BJ (cell line): ENCODE measurements at regions not wholly inside any gene's neighbourhood (a gene's known extent, or its start where the extent isn't known, plus 50 kb on each side); places are given as distances from the start of the nearest gene placed in this dataset.

Source experiments
- CTCF ChIA-PET: fragments of 350-600 bp; formaldehyde crosslinking; extraction: SDS; loops from one replicate; lab custom pipeline; 2021; ENCODE audit warnings: antibody characterized with exemption, inconsistent platforms; lab: Yijun Ruan, JAX
- POLR2A ChIA-PET: fragments of 300-600 bp; sonication (Branson Sonifier 250); formaldehyde crosslinking; extraction: SDS; loops from one replicate; lab custom pipeline; 2021; ENCODE audit warnings: antibody characterized with exemption; lab: Charles Lee
- DNase-seq: peaks from one replicate; pipeline ENCODE4 v3.0.0-alpha.2; 2011; ENCODE audit warnings: low read depth
- H3K27me3 ChIP-seq: 2 replicates; pipeline ENCODE4 v1.6.0; 2011; ENCODE audit warnings: low read length; ENCODE audit not compliant: control insufficient read depth, insufficient read depth
- H3K36me3 ChIP-seq: 2 replicates; pipeline ENCODE4 v1.5.1; 2011; ENCODE audit warnings: low read length; ENCODE audit not compliant: control insufficient read depth, insufficient read depth
- H3K4me3 ChIP-seq: 2 replicates; pipeline ENCODE4 v1.5.1; 2011; ENCODE audit warnings: low read depth, mild to moderate bottlenecking, control low read depth, low read length
- CTCF ChIP-seq: IDR thresholded peaks from 2 replicates; pipeline ENCODE4 v1.5.1; 2011; ENCODE audit warnings: low read depth, mild to moderate bottlenecking, control low read depth, inconsistent platforms, low read length, moderate library complexity; ENCODE audit not compliant: insufficient read depth

GRCh38 chr12:91613223-91613779 is 430.7 kb upstream of the DCN start:
- H3K27me3 ChIP-seq, result no peaks in the 10 kb centered on the region
- no peak for DNase-seq
- no peaks in the 10 kb centered on the region for H3K36me3 ChIP-seq
- H3K4me3 ChIP-seq, result no peak overlapping the region
- ChIA-PET POLR2A (no interaction called here), CTCF (no interaction called here)
- no peak for TF ChIP-seq CTCF

GRCh38 chr12:91610561-91610960 is 427.9 kb upstream of the DCN start:
- no peaks in the 10 kb centered on the region for H3K36me3 ChIP-seq
- no peaks in the 10 kb centered on the region for H3K27me3 ChIP-seq
- no peak overlapping the region for H3K4me3 ChIP-seq
- TF ChIP-seq CTCF, result no peak
- no peak for DNase-seq
- ChIA-PET POLR2A (no interaction called here), CTCF (no interaction called here)

- CTCF ChIA-PET, result no interaction called here
- POLR2A ChIA-PET, result no interaction called here
- H3K27me3 ChIP-seq, result no peaks in the 10 kb centered on the region
- no peak for TF ChIP-seq CTCF
- H3K4me3 ChIP-seq, result no peak overlapping the region
- no peaks in the 10 kb centered on the region for H3K36me3 ChIP-seq
- DNase-seq, result no peak
These were observed 426.7 kb upstream of the DCN start for GRCh38 chr12:91609283-91609682.

GRCh38 chr12:91608542-91608941 is 425.9 kb upstream of the DCN start:
- Histone ChIP-seq H3K36me3 (no peaks in the 10 kb centered on the region), H3K27me3 (no peaks in the 10 kb centered on the region), H3K4me3 (no peak overlapping the region)
- DNase-seq, result no peak
- CTCF ChIA-PET, result no interaction called here
- POLR2A ChIA-PET, result no interaction called here
- no peak for TF ChIP-seq CTCF

GRCh38 chr12:91606662-91607377 is 424.2 kb upstream of the DCN start:
- no peak for TF ChIP-seq CTCF
- H3K4me3 ChIP-seq, result no peak overlapping the region
- no peaks in the 10 kb centered on the region for H3K27me3 ChIP-seq
- ChIA-PET POLR2A (no interaction called here), CTCF (no interaction called here)
- DNase-seq, result no peak
- no peaks in the 10 kb centered on the region for H3K36me3 ChIP-seq
